Inflammatory macrophage treated with lipopolysaccharide for 1 hour (primary cell): ENCODE measurements at regions not wholly inside any gene's neighbourhood (a gene's known extent, or its start where the extent isn't known, plus 50 kb on each side); places are given as distances from the start of the nearest gene placed in this dataset.
"Not testable (repeated sequence)": the region's sequence is repeated elsewhere in the genome, so short reads cannot be mapped to it uniquely, and the experiment has no call there.

Source experiments
- DNase-seq, 2 donors: peaks; one replicate each; pipeline ENCODE4 v3.0.0-alpha.2; 2020 to 2022

DNA sequence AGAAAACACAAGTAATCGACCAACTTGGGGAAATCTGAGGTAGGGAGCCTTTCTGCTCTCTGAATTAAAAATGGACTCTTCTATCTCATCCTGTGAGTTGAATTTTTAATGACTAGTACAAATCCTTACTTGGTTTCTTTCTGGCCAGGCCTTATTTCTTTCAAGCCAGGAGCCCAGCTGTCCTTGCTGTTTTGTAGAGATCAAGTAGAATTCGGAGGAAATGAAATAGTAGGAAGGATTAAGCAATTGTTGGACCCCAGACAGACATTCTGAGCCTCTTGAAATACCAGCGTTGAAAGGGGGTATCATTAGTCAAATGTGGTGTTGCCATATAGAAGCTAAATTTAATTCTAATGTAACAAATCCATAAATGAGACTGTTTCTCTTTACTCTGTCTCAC is 53.7 kb upstream of the SMIM15 start:
- no peak for DNase-seq

DNA sequence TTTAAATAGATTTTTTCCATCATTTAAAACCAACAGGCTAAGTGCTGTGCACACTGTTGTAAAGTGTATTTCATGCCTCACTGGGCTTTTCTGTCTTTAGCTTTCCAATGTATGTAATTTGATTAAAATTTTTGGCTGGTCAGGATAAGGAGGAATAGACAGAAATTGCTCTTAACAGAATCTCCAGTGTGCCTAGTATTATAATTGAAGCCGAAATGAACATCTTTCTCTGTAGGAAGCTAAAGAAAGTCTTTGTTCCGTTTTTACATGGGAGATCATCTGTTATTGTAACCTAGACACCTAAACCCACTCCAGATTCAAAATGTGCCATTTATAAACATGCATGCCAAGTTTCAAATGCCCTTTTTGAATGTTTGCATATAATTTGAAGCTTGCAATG is 54.5 kb upstream of the SMIM15 start:
- DNase-seq, result no peak

GRCh38 chr5:61217214-61217613 is 54.9 kb upstream of the SMIM15 start:
- no peak for DNase-seq

GRCh38 chr5:61228229-61228628 is 66.0 kb upstream of the SMIM15 start:
- DNase-seq, result no peak

GRCh38 chr5:61228691-61229280 is 66.5 kb upstream of the SMIM15 start:
- no peak for DNase-seq

GRCh38 chr5:61229416-61229815 is 67.1 kb upstream of the SMIM15 start:
- no peak for DNase-seq

- DNase-seq, result no peak
These were observed 68.2 kb upstream of the SMIM15 start for GRCh38 chr5:61230492-61230891.

DNA sequence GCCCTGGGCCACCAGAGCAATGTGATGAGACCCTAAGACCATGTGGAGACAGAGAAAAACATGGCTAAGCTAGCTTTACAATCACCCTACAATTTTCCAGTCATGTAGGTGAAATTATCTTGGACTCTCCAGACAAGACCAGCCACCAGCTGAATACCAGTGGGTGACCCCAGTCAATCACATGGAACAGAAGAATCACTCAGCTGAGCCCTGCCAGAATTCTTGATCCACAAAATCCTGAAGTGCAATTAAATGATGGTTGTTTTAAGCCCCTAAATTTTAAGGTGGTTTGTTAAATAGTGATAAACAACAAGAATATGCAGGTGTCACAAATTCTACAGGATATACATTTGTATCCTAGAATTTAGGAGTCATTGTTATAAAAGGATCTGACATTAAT is 69.5 kb upstream of the SMIM15 start:
- DNase-seq, result no peak

DNA sequence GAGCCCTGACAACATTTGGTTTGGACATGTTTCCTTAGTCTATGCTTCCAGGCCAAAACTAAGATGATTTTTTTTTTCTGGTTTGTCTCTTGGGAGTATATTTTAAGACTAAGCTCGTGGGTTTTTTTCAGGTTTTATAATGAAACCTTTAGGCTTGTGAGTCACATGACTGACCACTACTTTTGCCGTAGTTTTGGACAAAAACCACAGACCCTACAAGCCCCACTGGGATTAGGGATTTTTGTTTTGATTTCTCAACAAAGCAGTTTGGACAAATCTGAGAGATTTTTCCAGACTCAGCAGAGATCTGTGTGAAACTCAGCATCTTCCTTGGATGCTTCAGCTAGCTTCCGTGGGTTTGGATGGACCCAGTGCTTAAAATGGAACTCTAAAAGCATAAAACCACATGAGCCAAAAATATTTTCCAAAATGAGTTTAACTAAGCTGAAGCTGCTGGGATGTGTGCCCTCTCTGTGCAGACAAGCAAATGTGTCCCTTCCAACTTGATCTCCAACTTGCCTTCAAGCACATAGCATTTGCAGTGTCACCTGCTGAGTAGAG is 70.3 kb upstream of the SMIM15 start:
- DNase-seq, result no peak

GRCh38 chr5:61234019-61234418 is 71.8 kb upstream of the SMIM15 start:
- DNase-seq, result no peak

DNA sequence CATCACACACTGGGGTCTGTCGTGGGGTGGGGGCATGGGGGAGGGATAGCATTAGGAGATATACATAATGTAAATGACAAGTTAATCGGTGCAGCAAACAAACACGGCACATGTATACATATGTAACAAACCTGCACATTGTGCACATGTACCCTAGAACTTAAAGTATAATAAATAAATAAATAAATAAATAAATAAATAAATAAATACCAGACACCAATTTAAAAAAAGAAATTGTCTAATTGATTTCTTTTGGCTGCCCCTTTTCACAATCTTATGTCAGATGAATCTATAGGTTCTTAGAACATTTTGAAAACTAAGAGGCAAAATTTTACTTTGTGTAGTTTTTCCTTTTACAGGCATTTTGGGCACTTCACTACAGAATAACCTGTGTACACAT is 74.4 kb upstream of the SMIM15 start:
- DNase-seq, result not testable (repeated sequence)

DNA sequence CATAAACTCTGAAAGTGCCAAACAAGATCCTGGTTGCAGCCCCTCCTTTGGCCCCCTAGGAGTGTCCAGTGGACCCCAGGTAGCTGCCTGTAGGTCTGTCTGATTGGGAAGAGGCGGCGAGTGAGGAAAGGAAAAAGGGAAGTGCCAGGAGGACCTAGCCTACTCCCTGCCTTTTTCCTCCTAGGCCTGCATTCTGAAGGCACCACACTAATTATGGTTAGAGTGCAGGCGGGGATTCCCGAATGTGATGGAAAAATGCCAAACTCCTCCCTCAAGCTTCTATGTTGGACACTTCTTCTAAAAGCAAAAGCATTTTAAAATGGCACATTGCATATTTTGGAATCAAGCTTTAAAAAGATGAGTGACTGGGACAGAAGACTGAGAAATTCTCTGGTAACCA is 83.2 kb upstream of the SMIM15 start:
- peak; percentile 42 to 60 for DNase-seq

DNA sequence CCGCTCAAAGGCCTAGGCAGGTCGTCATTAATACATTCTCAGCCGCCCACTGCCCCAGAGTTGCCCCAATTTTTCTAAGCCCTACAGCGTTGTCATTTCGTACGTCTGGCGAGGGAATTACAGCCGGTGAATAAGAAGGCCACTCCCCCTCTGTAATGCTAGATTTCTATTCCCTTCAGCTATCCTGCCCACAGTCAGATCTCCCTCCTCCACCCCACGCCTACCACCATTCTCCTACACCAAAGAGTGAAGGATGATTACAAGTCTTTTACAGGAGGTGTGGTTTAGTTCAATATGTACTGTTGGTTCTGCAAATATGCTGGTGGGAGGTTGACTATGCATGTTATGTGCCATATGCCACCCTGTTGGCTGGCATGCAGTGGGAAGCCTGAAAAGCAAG is 83.7 kb upstream of the SMIM15 start:
- no peak for DNase-seq

- no peak for DNase-seq
These were observed 84.6 kb upstream of the SMIM15 start for GRCh38 chr5:61246768-61247307.

GRCh38 chr5:61251874-61252642 is 80.0 kb upstream of the ZSWIM6 start:
- DNase-seq, result no peak

DNA sequence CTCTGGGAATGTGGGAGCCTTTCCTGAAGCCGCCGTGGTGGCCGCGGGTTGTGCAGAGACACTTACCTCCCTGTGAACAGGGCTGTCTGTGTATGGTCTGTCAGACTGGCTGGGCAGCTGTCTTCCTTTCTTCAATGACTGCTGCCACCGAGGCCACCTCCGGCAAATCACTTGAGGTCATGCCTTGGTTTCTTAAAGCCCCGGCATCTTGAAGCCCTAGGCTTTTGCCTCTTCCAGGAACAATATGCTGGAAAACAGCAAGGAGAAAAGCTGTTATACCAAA is 79.5 kb upstream of the ZSWIM6 start:
- no peak for DNase-seq

DNA sequence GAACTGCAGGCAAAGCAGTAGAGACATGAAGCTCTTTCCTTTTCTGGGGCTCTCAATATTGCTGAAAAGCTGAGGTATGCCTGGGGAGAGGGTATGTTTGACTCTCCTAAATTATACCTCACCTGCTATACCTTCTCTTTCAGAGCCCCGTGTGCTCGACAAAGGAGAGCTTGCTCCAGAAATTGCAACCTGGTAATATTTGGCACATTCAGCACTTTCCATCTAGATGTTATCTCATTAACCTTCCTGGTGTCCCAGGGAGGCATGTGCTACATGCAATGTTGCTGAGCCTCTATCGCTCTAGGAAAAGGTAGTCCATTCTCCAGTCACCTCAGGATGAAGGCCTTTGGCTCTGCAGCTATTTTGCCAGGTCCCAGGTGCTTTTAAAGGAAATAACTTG is 78.5 kb upstream of the ZSWIM6 start:
- no peak for DNase-seq

GRCh38 chr5:61254969-61255555 is 77.0 kb upstream of the ZSWIM6 start:
- no peak for DNase-seq

GRCh38 chr5:61256474-61256873 is 75.6 kb upstream of the ZSWIM6 start:
- no peak for DNase-seq

DNA sequence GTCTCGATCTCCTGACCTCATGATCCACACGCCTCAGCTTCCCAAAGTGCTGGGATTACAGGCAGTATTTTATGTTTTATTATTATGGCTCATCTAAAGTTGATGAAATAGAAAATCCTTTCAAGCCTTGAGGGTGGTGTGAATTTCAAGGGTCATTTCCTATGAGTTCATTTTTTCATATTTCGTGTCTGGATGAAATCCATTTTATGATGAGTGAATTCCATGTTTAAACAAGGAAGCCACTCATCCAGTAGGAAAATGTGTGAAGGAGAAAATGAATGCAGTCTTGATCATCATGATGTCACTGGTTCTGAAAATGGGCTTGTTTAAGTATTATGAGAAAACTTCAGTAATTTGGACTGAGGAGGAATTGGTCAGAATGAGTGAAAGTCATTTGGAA is 74.6 kb upstream of the ZSWIM6 start:
- no peak for DNase-seq

- DNase-seq, result no peak
These were observed 70.9 kb upstream of the ZSWIM6 start for GRCh38 chr5:61261136-61261535.

GRCh38 chr5:61262080-61262479 is 70.0 kb upstream of the ZSWIM6 start:
- DNase-seq, result no peak

DNA sequence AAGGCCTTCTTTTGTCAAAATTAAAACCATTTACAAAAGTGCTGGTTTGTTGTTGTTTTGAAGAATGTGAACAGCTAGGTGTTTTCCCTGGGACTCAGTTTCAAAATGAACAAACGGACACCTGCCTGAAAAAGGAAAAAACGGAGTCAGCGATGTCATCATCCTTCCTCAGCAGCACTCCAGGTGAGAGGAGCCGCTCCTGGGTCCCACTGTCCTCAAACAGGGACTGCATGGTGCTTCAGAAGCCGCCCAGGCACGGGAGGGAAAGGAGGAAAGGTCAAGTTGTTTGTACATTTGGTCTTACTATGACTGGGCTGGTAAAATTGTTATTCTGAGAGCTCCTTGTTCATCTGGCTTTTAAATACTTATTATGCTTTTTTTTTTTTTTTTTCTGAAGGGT is 69.0 kb upstream of the ZSWIM6 start:
- no peak for DNase-seq
